ENCODE measurements at regions not wholly inside any gene's neighbourhood (a gene's known extent, or its start where the extent isn't known, plus 50 kb on each side); places are given as distances from the start of the nearest gene placed in this dataset.

DNA sequence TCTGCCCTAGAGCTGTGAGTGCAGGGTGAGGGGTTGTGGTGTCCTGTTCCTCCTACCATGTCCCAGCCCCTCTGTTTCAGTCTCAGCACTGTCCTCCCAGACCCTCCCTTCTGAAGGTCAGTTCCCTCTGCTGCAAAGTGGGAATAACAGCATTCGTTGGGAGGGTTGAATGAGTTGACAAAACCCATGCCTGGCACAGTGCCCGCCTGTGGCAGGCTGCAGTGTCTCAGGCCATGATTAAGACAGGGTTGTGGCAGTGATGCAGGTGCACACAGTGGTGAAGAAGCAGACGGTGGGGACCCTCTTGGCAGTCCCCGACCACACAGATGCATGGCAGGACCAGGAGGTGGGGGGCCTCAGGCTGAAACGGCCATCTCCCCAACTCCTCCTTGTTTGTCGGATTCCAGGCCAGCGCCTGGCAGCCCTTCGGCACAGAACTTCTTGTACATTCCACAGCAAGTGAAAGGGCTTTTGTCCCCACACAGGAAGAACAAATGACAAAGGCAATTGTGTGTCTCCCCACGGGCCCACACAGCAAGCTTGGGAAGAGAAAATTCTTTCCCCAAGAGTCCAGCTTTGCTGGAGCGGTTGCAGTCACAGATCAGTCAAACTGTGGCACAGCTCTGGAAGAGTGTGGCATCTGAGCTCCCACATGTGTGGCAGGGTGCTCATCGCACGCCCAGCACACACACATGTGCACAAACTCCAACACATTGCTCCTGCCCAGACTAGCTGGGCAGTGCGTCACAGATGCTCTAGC lies 58.1 kb upstream of the EPCAM start:
- DNase-seq (ENCODE audit: low read depth): no peak
- no peak for TF ChIP-seq CTCF (IDR thresholded peaks at IDR 0.05; ENCODE audit: insufficient read depth, low read depth, low read length)
- Histone ChIP-seq H3K27me3 (ENCODE audit: control insufficient read depth, insufficient read depth, low read length) (no peaks in the 10 kb centered on the region), H3K36me3 (ENCODE audit: control insufficient read depth, insufficient read depth, low read length) (no peaks in the 10 kb centered on the region), H3K4me3 (ENCODE audit: low read depth, low read length) (no peak overlapping the region)
- POLR2A ChIA-PET: no interaction called here
- CTCF ChIA-PET: interaction anchor here (2.3 kb wide), 1 partner anchor 12 kb away, joined by 15 read pairs; no protein-coding TSS in a partner anchor

DNA sequence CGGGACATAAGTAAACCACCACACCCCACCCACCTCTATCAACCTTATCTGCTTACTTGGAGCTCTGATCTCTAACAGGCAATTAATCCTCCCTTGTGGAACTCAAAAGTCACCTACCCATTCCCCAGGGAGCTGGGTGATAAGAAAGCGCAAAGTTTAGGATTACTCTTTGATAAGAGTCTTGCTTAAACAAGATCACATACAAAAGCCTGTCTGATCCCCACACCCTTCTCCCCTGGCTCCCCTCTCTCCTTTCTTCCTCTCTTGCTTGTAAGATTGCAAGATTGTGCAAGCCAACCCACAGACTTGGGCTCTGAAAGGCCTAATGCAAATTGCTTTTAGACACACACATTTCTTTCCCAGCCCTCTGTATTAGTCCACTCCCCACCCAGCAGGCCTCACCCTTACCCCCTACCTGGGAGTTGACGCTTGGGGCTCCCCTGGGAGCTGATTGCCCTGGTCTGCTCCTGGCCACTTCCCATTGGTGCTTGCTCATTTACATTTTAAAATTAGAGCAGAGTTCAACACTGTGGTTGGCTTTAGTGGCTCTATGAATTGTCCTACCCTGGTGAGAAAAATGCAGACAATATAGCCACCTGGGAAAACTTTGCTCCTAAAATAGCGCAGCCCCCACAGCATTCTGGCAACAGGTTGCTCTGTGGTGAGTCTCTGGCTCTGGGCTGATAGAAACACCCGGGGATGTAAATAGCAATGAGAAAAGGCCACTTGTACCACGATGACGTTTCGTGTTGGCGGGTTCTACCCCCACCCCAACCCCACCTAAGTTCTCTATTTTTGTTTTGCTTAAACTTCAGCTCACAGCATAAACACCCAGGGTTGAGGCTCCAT lies 58.9 kb upstream of the EPCAM start:
- no peak for TF ChIP-seq CTCF (IDR thresholded peaks at IDR 0.05; ENCODE audit: insufficient read depth, low read depth, low read length)
- Histone ChIP-seq H3K36me3 (ENCODE audit: control insufficient read depth, insufficient read depth, low read length) (no peaks in the 10 kb centered on the region), H3K27me3 (ENCODE audit: control insufficient read depth, insufficient read depth, low read length) (no peaks in the 10 kb centered on the region), H3K4me3 (ENCODE audit: low read depth, low read length) (no peak overlapping the region)
- CTCF ChIA-PET: interaction anchor here (1.6 to 2.3 kb wide), 2 partner anchors 12 to 140 kb away, joined by 3 to 15 read pairs; no protein-coding TSS in a partner anchor
- POLR2A ChIA-PET: interaction anchor here (0.6 kb wide), 1 partner anchor 301 kb away, joined by 7 read pairs; no protein-coding TSS in a partner anchor
- no peak for DNase-seq (ENCODE audit: low read depth)

DNA sequence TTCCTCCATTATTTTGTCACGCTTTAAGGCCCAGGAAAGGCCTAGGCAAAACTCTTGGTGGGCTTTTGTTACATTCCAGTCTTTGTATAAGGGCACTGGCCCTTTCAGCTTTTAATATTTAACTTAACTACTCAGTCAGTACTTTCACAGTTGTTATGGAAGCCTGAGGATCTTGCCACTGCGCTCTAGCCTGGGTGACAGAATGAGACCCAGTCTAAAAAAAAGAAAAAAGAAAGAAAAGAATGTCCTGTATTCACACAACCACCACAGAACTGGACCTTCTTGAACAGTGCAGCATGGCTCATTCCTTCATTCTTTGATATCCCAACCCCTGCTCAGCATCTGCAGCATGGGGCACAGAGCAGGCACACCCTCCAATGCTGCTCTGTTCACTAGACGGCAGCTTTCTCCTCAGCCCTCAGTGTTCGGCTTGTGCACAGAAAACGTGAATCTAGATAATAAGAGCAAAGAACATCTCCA lies 59.6 kb upstream of the EPCAM start:
- CTCF ChIA-PET: interaction anchor here (1.6 to 2.3 kb wide), 2 partner anchors 13 to 140 kb away, joined by 3 to 15 read pairs; no protein-coding TSS in a partner anchor
- Histone ChIP-seq H3K27me3 (ENCODE audit: control insufficient read depth, insufficient read depth, low read length) (no peaks in the 10 kb centered on the region), H3K4me3 (ENCODE audit: low read depth, low read length) (no peak overlapping the region), H3K36me3 (ENCODE audit: control insufficient read depth, insufficient read depth, low read length) (no peaks in the 10 kb centered on the region)
- no peak for TF ChIP-seq CTCF (IDR thresholded peaks at IDR 0.05; ENCODE audit: insufficient read depth, low read depth, low read length)
- no peak for DNase-seq (ENCODE audit: low read depth)
- POLR2A ChIA-PET: no interaction called here

DNA sequence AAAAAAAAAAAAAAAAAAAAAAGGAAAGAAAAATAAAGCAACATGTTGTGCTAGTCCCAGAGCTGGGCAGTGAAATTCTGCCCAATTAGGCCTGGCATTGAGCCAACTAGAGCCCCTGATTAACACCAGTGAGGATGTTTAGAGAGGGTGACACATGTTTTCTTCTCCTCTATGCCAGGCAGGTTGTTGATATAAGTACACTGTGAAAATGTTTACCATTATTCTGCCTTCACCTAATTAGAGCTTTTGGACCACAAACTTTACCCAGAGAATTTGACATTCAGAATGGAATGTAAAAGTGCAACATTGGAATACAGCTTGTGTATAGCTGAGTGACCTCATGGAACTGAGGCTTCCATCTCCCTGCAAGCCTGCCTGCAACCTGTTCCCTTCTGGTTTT lies 62.0 kb upstream of the EPCAM start:
- H3K27me3 ChIP-seq (ENCODE audit: control insufficient read depth, insufficient read depth, low read length): no peaks in the 10 kb centered on the region
- DNase-seq (ENCODE audit: low read depth): no peak
- TF ChIP-seq CTCF (IDR thresholded peaks at IDR 0.05; ENCODE audit: insufficient read depth, low read depth, low read length): no peak
- ChIA-PET POLR2A (interaction anchor here (0.7 to 0.9 kb wide), 2 partner anchors 12 to 1263 kb away, joined by 3 to 16 read pairs; no protein-coding TSS in a partner anchor), CTCF (interaction anchor here (1.2 to 2.2 kb wide), 4 partner anchors 10 to 34 kb away, joined by 6 to 10 read pairs (median 8); no protein-coding TSS in a partner anchor)
- no peaks in the 10 kb centered on the region for H3K36me3 ChIP-seq (ENCODE audit: control insufficient read depth, insufficient read depth, low read length)
- no peak overlapping the region for H3K4me3 ChIP-seq (ENCODE audit: low read depth, low read length)

- ChIA-PET CTCF (interaction anchor here (0.6 to 1.7 kb wide), 3 partner anchors 18 to 164 kb away, joined by 3 to 4 read pairs (median 3); no protein-coding TSS in a partner anchor), POLR2A (no interaction called here)
- no peak for TF ChIP-seq CTCF (IDR thresholded peaks at IDR 0.05; ENCODE audit: insufficient read depth, low read depth, low read length)
- DNase-seq (ENCODE audit: low read depth): no peak
- no peaks in the 10 kb centered on the region for H3K36me3 ChIP-seq (ENCODE audit: control insufficient read depth, insufficient read depth, low read length)
- no peak overlapping the region for H3K4me3 ChIP-seq (ENCODE audit: low read depth, low read length)
- H3K27me3 ChIP-seq (ENCODE audit: control insufficient read depth, insufficient read depth, low read length): no peaks in the 10 kb centered on the region
Measured at GRCh38 chr2:47304654-47305053, 64.5 kb upstream of the EPCAM start.

Data from BJ (cell line).